ENCODE measurements at regions not wholly inside any gene's neighbourhood (a gene's known extent, or its start where the extent isn't known, plus 50 kb on each side); places are given as distances from the start of the nearest gene placed in this dataset.

GRCh38 chr19:28196961-28197360 is 1016.0 kb downstream of the UQCRFS1 start:
- POLR2A ChIA-PET, result no interaction called here
- CTCF ChIA-PET, result no interaction called here
- H3K36me3 ChIP-seq (ENCODE audit: control insufficient read depth in 4 of 4, insufficient read depth in 4 of 4, low read length in 3 of 4), result no peaks in the 10 kb centered on the region
- H3K4me1 ChIP-seq (ENCODE audit: control extremely low read depth in 1 of 4, control insufficient read depth in 4 of 4, insufficient read depth in 4 of 4, low read length in 3 of 4), result no peaks in the 10 kb centered on the region
- no peak overlapping the region for H3K27ac ChIP-seq (ENCODE audit: insufficient read depth in 1 of 2, low read depth in 1 of 2, low read length in 2 of 2, poor library complexity in 1 of 2, severe bottlenecking in 2 of 2)
- no peak overlapping the region for H3K4me3 ChIP-seq (ENCODE audit: control insufficient read depth in 1 of 7, extremely low read depth in 1 of 7, insufficient read depth in 4 of 7, low read depth in 2 of 7, low read length in 6 of 7)
- no peaks in the 10 kb centered on the region for H3K27me3 ChIP-seq (replicated peaks in 2 of 5; ENCODE audit: control insufficient read depth in 4 of 5, insufficient read depth in 5 of 5, low read length in 4 of 5)
- no peaks in the 10 kb centered on the region for H3K9me3 ChIP-seq (ENCODE audit: control extremely low read depth in 1 of 5, control insufficient read depth in 4 of 5, insufficient read depth in 2 of 5, low read depth in 1 of 5, low read length in 4 of 5)
- DNase-seq, result no peak
- 88% methylated on average over 2 of the region's 7 CpGs for WGBS (ENCODE audit: insufficient coverage)

DNA sequence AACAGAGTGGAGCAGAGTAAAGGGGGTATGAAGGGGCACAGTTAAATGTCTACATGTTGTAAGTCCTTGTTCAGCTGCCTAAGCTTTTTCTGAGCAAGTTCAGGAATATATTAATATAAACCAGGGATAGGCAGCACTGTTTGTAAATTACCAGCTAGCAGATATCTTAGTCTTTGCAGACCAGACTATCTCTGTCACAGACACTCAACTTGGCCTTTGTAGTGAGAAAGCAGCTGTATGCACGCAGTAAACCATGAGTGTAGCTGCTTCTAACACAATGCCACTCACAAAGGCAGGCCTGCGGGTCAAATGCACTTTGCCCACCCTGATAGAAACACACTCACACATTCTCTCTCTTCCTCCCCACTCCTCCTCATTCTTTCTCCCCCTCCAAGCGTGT is 1016.9 kb downstream of the UQCRFS1 start:
- POLR2A ChIA-PET, result no interaction called here
- H3K4me1 ChIP-seq (ENCODE audit: control extremely low read depth in 1 of 4, control insufficient read depth in 4 of 4, insufficient read depth in 4 of 4, low read length in 3 of 4), result no peaks in the 10 kb centered on the region
- no peak overlapping the region for H3K27ac ChIP-seq (ENCODE audit: insufficient read depth in 1 of 2, low read depth in 1 of 2, low read length in 2 of 2, poor library complexity in 1 of 2, severe bottlenecking in 2 of 2)
- H3K27me3 ChIP-seq (replicated peaks in 2 of 5; ENCODE audit: control insufficient read depth in 4 of 5, insufficient read depth in 5 of 5, low read length in 4 of 5), result no peaks in the 10 kb centered on the region
- H3K36me3 ChIP-seq (ENCODE audit: control insufficient read depth in 4 of 4, insufficient read depth in 4 of 4, low read length in 3 of 4), result no peaks in the 10 kb centered on the region
- 75% methylated on average over 1 of the region's 3 CpGs for WGBS (ENCODE audit: insufficient coverage)
- no peaks in the 10 kb centered on the region for H3K9me3 ChIP-seq (ENCODE audit: control extremely low read depth in 1 of 5, control insufficient read depth in 4 of 5, insufficient read depth in 2 of 5, low read depth in 1 of 5, low read length in 4 of 5)
- DNase-seq, result no peak
- H3K4me3 ChIP-seq (ENCODE audit: control insufficient read depth in 1 of 7, extremely low read depth in 1 of 7, insufficient read depth in 4 of 7, low read depth in 2 of 7, low read length in 6 of 7), result no peak overlapping the region
- CTCF ChIA-PET, result no interaction called here

DNA sequence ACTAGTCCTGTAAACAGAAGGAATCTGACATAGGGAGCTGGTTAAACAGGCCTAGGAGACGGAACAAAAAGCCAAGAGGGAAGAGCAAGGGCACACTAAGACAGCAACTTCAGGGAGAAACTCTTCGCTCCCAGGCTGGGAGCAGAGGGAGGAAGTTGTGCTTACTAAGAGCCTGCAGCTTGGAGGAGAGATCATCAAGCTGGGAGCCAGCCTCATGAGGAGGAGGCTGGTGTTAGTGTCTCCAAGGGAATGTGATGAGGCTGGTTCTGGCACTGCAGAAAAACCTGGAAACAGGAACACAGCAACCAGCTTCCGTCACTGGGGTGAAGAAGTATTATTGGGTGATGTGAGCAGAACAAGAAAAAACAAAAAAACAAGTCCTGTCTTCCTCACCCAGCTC is 1027.3 kb downstream of the UQCRFS1 start:
- H3K27ac ChIP-seq (ENCODE audit: insufficient read depth in 1 of 2, low read depth in 1 of 2, low read length in 2 of 2, poor library complexity in 1 of 2, severe bottlenecking in 2 of 2), result no peak overlapping the region
- no peaks in the 10 kb centered on the region for H3K36me3 ChIP-seq (ENCODE audit: control insufficient read depth in 4 of 4, insufficient read depth in 4 of 4, low read length in 3 of 4)
- WGBS (ENCODE audit: insufficient coverage), result 75% methylated on average over 2 of the region's 3 CpGs
- H3K4me3 ChIP-seq (ENCODE audit: control insufficient read depth in 1 of 7, extremely low read depth in 1 of 7, insufficient read depth in 4 of 7, low read depth in 2 of 7, low read length in 6 of 7), result no peak overlapping the region
- no peaks in the 10 kb centered on the region for H3K9me3 ChIP-seq (ENCODE audit: control extremely low read depth in 1 of 5, control insufficient read depth in 4 of 5, insufficient read depth in 2 of 5, low read depth in 1 of 5, low read length in 4 of 5)
- no peaks in the 10 kb centered on the region for H3K27me3 ChIP-seq (replicated peaks in 2 of 5; ENCODE audit: control insufficient read depth in 4 of 5, insufficient read depth in 5 of 5, low read length in 4 of 5)
- ChIA-PET POLR2A (interaction anchor here (0.6 kb wide), 1 partner anchor 29 kb away, joined by 6 read pairs; no protein-coding TSS in a partner anchor), CTCF (no interaction called here)
- no peaks in the 10 kb centered on the region for H3K4me1 ChIP-seq (ENCODE audit: control extremely low read depth in 1 of 4, control insufficient read depth in 4 of 4, insufficient read depth in 4 of 4, low read length in 3 of 4)
- no peak for DNase-seq

DNA sequence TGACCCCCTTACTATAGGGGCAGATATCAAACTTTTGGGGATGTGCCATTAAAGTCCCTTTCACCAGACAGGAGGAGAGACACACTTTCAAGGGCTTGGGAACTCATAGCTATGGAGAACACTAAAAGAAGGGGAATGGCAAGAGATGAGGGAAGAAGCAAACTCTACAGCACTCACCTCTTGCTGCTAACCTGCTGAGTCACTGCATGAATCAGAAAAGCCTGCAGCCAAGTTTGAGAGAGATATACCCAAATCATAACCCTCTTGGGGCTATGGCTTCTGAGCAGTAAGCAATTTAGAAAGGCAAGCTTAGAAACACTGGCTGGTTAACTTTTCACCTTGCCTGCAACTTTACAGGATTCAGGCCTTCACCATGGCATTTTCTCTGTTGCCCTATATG is 1028.0 kb downstream of the UQCRFS1 start:
- Histone ChIP-seq H3K9me3 (ENCODE audit: control extremely low read depth in 1 of 5, control insufficient read depth in 4 of 5, insufficient read depth in 2 of 5, low read depth in 1 of 5, low read length in 4 of 5) (no peaks in the 10 kb centered on the region), H3K27me3 (replicated peaks in 2 of 5; ENCODE audit: control insufficient read depth in 4 of 5, insufficient read depth in 5 of 5, low read length in 4 of 5) (no peaks in the 10 kb centered on the region), H3K36me3 (ENCODE audit: control insufficient read depth in 4 of 4, insufficient read depth in 4 of 4, low read length in 3 of 4) (no peaks in the 10 kb centered on the region), H3K4me1 (ENCODE audit: control extremely low read depth in 1 of 4, control insufficient read depth in 4 of 4, insufficient read depth in 4 of 4, low read length in 3 of 4) (no peaks in the 10 kb centered on the region), H3K27ac (ENCODE audit: insufficient read depth in 1 of 2, low read depth in 1 of 2, low read length in 2 of 2, poor library complexity in 1 of 2, severe bottlenecking in 2 of 2) (no peak overlapping the region), H3K4me3 (ENCODE audit: control insufficient read depth in 1 of 7, extremely low read depth in 1 of 7, insufficient read depth in 4 of 7, low read depth in 2 of 7, low read length in 6 of 7) (no peak overlapping the region)
- no peak for DNase-seq
- ChIA-PET CTCF (no interaction called here), POLR2A (interaction anchor here (0.6 kb wide), 1 partner anchor 1263 kb away, joined by 3 read pairs; no protein-coding TSS in a partner anchor)

- ChIA-PET POLR2A (no interaction called here), CTCF (no interaction called here)
- WGBS (ENCODE audit: insufficient coverage), result 57% methylated on average over 1 of the region's 1 CpG
- Histone ChIP-seq H3K4me1 (ENCODE audit: control extremely low read depth in 1 of 4, control insufficient read depth in 4 of 4, insufficient read depth in 4 of 4, low read length in 3 of 4) (no peaks in the 10 kb centered on the region), H3K27me3 (replicated peaks in 2 of 5; ENCODE audit: control insufficient read depth in 4 of 5, insufficient read depth in 5 of 5, low read length in 4 of 5) (no peaks in the 10 kb centered on the region), H3K9me3 (ENCODE audit: control extremely low read depth in 1 of 5, control insufficient read depth in 4 of 5, insufficient read depth in 2 of 5, low read depth in 1 of 5, low read length in 4 of 5) (peaks cover 0 to 14% (median 6%) of the 10 kb centered on the region in 5 experiments), H3K36me3 (ENCODE audit: control insufficient read depth in 4 of 4, insufficient read depth in 4 of 4, low read length in 3 of 4) (no peaks in the 10 kb centered on the region), H3K4me3 (ENCODE audit: control insufficient read depth in 1 of 7, extremely low read depth in 1 of 7, insufficient read depth in 4 of 7, low read depth in 2 of 7, low read length in 6 of 7) (no peak overlapping the region), H3K27ac (ENCODE audit: insufficient read depth in 1 of 2, low read depth in 1 of 2, low read length in 2 of 2, poor library complexity in 1 of 2, severe bottlenecking in 2 of 2) (no peak overlapping the region)
- DNase-seq, result no peak
These were observed 1036.8 kb downstream of the UQCRFS1 start for GRCh38 chr19:28176193-28176592.

GRCh38 chr19:28171983-28172382 is 1041.0 kb downstream of the UQCRFS1 start:
- H3K9me3 ChIP-seq (ENCODE audit: control extremely low read depth in 1 of 5, control insufficient read depth in 4 of 5, insufficient read depth in 2 of 5, low read depth in 1 of 5, low read length in 4 of 5), result peaks cover 0 to 9% (median 6%) of the 10 kb centered on the region in 5 experiments
- WGBS (ENCODE audit: insufficient coverage), result 92% methylated on average over 8 of the region's 8 CpGs
- POLR2A ChIA-PET, result no interaction called here
- H3K4me1 ChIP-seq (ENCODE audit: control extremely low read depth in 1 of 4, control insufficient read depth in 4 of 4, insufficient read depth in 4 of 4, low read length in 3 of 4), result no peaks in the 10 kb centered on the region
- no peak for DNase-seq
- CTCF ChIA-PET, result no interaction called here
- H3K27me3 ChIP-seq (replicated peaks in 2 of 5; ENCODE audit: control insufficient read depth in 4 of 5, insufficient read depth in 5 of 5, low read length in 4 of 5), result no peaks in the 10 kb centered on the region
- H3K4me3 ChIP-seq (ENCODE audit: control insufficient read depth in 1 of 7, extremely low read depth in 1 of 7, insufficient read depth in 4 of 7, low read depth in 2 of 7, low read length in 6 of 7), result no peak overlapping the region
- H3K36me3 ChIP-seq (ENCODE audit: control insufficient read depth in 4 of 4, insufficient read depth in 4 of 4, low read length in 3 of 4), result no peaks in the 10 kb centered on the region
- H3K27ac ChIP-seq (ENCODE audit: insufficient read depth in 1 of 2, low read depth in 1 of 2, low read length in 2 of 2, poor library complexity in 1 of 2, severe bottlenecking in 2 of 2), result no peak overlapping the region

DNA sequence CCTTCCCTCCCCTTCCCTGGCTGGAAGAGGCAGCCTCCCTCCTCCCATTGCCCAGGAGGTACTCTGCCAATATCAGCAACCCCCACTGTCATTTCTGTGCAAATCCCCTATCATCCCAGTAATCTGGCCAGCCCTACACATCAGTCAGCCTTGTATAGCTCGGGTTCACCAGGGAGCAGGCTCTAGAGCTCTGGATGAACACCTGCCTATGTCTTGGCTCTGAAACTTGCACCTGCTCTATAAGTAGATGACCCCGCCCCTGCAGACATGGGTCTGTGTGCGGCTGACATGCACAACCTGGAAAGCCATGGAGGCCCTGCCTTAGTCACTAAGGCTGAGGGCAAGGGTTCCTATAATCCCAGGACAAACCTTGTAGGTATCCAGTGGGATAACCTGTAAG is 1042.9 kb downstream of the UQCRFS1 start:
- CTCF ChIA-PET, result no interaction called here
- H3K4me3 ChIP-seq (ENCODE audit: control insufficient read depth in 1 of 7, extremely low read depth in 1 of 7, insufficient read depth in 4 of 7, low read depth in 2 of 7, low read length in 6 of 7), result no peak overlapping the region
- no peaks in the 10 kb centered on the region for H3K36me3 ChIP-seq (ENCODE audit: control insufficient read depth in 4 of 4, insufficient read depth in 4 of 4, low read length in 3 of 4)
- H3K27me3 ChIP-seq (replicated peaks in 2 of 5; ENCODE audit: control insufficient read depth in 4 of 5, insufficient read depth in 5 of 5, low read length in 4 of 5), result no peaks in the 10 kb centered on the region
- POLR2A ChIA-PET, result no interaction called here
- H3K4me1 ChIP-seq (ENCODE audit: control extremely low read depth in 1 of 4, control insufficient read depth in 4 of 4, insufficient read depth in 4 of 4, low read length in 3 of 4), result no peaks in the 10 kb centered on the region
- no peaks in the 10 kb centered on the region for H3K9me3 ChIP-seq (ENCODE audit: control extremely low read depth in 1 of 5, control insufficient read depth in 4 of 5, insufficient read depth in 2 of 5, low read depth in 1 of 5, low read length in 4 of 5)
- no peak for DNase-seq
- no peak overlapping the region for H3K27ac ChIP-seq (ENCODE audit: insufficient read depth in 1 of 2, low read depth in 1 of 2, low read length in 2 of 2, poor library complexity in 1 of 2, severe bottlenecking in 2 of 2)
- WGBS (ENCODE audit: insufficient coverage), result 70% methylated on average over 3 of the region's 3 CpGs

All from common myeloid progenitor, CD34-positive (primary cell).